ENCODE measurements at regions not wholly inside any gene's neighbourhood (a gene's known extent, or its start where the extent isn't known, plus 50 kb on each side); places are given as distances from the start of the nearest gene placed in this dataset.

DNA sequence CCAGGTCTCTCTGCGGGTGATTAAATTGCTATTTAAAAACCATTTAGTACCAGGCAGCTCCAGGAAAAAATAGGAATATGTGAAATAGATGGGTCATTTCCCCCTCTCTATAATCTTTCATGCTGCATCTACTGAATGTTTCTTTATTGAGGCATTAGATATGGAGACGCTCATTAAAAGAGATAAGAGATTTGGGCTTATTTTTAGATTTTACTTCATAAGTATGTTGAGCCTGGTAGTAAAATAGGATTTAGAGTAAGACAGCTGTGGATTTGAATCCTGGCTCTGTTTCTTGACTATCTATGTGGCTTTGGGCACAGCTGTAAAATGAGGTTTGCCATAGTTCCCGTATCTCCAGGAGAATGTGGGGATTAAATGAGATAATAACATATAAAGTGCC is 451.0 kb upstream of the GRIA1 start:
- no peak for DNase-seq

DNA sequence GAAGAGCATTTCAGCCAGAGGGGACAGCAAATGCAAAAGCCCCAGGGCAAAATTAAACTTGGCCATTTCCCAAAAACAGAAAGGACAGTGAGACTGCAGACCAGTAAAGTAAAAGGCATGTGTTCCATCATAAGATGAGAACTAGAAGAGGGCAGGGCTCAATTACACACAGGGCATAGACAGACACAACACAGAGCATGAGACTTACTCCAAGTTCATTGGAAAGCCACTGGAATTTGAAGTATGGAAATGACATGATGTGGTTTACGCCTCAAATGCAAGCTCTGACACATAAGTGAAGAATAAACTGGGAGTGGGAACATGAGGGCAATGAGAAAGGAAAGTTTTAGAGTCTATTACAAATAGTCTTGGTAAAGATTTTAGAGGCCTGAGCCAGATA is 446.6 kb upstream of the GRIA1 start:
- no peak for DNase-seq

DNA sequence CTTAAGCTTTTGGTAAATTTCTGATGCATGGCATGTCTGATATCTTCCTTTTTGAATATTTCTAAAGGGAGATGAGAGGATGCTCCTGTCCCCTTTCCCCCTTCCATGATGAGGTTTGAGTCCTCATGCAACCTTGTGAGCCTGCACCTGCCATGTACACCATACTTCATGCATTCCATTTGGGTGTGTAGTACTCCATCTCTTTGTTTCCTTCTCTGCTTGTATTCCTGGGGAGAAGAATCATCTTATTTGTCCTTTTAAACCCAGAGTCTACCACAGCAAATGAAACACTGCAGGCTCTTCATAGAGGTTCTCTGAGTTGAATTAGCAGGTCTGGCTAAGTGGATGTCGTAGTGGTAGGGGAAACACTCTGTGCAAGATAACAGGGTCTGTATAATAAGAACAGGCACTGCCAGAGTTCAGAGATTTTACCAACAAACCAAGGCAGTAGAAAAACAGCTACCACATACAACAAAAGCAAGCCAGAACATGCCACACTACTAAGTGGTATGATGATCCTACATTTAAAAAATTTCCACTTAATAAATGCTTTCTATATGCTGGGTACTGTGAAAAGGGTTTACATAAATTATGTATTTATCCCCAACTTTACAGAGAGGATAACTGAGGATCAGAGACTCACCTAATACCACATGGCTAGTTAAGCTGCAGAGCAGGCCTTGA is 439.8 kb upstream of the GRIA1 start:
- no peak for DNase-seq

DNA sequence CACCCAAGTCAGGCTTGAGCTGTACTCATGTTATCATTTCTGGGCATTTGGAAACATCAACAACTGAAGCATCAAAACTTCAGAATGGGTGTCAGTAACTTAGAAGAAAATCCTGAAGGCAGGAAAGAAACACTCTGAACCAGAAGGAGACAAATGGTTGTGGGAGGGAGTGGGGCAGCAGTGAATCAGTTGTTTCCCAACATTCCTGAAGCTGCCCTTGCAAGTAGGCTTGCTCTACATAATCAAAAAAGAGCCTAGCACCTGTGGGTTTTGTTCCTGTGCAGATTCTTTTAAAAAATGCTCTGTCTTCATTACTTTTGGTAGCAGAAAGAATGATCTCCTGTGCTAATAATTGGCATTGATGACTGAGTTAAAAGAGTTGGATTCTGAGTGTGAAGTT is 424.2 kb upstream of the GRIA1 start:
- DNase-seq = no peak

DNA sequence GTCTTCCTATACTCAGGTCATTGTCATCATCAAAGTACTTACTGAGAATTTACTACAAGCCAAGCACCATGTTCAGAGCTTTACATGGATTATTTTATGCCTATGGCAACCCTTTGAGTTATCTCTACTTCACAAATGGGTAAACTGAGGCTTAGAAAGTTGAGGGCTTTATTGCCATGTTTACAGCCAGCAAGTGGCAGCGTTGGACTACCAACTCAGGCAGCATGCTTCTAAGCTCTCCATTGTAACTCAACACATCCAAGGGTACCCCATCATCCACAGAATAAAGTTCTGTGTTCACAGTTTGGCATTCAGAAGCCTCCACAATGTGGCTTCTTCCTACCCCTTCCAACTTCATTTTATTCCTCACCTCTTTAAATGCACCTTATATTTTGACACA is 422.6 kb upstream of the GRIA1 start:
- DNase-seq = no peak

DNA sequence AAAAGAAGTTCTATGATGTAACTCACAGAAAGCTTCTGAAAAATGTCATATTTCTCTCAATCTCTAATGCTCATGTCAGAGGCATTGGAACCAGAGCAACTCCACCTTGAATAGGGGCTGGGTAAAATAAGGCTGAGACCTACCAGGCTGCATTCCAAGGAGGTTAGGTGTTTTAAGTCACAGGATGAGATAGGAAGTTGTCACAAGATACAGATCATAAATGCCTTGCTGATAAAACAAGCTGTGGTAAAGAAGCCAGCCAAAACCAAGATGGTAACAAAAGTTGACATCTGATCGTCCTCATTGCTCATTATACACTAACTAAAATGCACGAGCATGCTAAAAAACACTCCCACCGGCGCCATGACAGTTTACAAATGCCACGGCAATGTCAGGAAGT is 411.1 kb upstream of the GRIA1 start:
- no peak for DNase-seq

DNA sequence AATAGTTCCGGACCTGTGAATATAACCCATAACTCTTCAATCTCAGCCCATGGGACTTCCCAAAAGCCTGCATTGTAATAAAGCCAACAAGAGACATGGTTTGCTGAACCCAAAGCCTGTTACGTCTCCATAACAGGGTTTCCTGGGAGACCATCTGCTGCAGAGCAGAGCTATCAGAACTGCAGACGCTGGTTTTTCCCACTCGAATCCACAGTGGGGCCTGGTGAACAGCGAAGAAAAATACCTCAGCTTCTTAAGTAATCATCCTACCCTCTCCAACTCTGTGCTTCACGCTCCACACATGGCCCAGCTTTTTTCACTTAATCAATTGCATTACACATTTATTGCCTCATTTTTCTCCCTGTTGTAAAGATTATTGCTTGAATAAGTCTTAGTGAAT is 409.5 kb upstream of the GRIA1 start:
- no peak for DNase-seq

DNA sequence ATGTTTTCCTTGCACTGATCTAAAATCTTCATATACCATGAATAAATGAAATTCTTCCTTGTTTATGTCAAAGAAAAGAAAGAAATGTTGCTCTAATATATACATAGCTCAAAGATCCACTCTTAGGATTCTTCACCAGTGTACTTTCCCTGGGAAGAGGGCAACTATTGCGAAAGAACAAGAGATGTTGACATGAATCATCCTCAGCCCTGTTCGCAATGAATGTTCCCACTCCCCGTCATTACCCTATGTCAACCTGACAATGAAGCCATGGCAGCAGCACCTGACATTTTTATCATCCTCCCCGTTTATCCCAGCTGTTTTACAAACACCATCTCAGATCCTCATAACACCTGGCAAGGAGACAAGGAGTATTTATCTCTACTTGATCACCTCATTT is 409.1 kb upstream of the GRIA1 start:
- DNase-seq = no peak

DNA sequence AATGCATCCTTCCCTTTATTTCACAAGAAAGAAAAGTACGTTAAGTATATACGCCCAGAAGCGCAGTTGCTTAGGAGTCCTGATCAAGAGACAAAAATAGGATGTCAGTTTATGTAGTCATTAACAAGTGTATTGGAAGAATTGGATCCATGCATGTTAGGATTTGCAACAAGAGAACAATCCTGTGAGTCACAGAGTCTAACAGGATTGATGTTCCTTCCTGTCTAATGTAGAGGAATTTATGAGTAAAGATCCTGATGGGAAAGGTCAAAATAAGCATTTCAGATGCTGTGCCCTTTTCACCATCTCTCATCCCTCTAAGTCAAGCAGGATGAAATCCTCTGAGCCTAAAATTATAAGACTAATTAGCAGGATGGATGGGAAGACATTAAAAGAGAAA is 406.0 kb upstream of the GRIA1 start:
- no peak for DNase-seq

DNA sequence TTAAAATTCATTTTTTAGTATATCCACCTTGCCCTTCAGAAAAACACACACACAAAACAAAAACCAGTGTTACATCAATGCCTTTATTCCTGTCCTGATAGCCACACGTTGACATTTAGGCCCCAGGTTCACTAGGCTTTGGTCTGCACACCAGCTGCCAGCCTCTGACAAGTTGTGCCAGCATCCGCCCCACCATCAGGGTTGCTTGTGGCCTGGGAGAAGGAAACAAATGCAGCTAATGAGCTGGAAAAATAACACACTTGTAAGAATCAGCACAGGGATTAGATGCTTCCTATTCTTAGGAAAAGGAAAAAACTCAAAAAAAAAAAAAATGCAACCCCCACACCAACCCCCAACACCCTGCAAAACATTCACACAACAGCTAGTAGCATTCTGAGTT is 404.0 kb upstream of the GRIA1 start:
- DNase-seq = no peak

DNA sequence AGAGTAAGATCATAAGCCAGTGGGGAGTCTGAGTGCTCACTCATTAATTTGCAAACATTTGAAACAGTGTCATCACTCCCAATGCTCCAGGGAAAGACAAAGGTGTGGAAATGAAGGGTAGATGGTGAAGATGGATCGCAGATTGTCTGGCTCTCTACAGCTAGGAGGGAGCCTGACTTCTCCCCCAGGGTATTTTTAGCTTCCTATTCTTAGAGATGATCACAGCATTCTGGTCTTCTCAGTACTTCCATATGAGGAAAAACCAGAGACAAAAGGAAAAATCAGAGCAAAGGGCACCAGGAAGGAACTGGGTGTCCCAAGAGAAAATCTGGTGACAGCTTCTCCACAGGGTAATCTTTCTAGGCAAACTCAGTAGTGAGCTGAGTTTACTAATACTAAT is 401.9 kb upstream of the GRIA1 start:
- no peak for DNase-seq

DNA sequence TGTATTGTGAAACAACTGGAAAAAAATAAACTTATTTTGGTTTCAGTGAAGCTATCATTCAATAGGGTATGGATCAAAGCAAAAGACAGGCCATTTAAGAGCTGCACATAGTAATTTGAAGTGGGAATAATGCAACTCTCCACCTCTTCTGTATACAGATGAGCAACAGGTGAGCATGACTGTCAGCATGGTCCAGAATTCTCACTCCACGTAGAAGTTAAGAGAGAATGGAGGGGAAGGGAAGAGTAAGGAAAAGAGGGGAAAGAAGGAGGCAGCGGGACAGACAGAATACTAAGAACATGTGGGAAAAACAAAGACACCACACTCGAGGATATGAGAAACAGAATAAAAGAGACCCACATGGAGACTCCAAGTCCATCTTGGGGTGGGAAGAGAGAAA is 396.1 kb upstream of the GRIA1 start:
- no peak for DNase-seq

DNA sequence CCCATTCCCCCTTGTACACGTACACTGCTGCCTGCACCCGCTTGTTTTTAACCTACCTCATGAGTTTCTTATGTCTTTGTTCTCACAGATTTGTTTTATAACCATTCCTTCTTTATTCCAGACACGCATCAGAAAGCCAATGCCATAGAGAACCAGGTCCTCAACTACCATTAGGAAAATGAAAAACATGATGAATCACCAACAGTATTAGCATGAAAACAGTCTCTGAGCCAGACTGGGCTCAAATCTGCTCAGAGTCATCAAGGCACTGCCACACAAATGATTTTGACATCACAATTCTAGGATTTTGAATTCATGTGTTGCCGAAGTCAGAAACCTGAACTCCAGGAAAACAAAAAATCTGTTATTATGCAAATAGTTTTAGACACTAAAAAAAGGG is 394.1 kb upstream of the GRIA1 start:
- no peak for DNase-seq

DNA sequence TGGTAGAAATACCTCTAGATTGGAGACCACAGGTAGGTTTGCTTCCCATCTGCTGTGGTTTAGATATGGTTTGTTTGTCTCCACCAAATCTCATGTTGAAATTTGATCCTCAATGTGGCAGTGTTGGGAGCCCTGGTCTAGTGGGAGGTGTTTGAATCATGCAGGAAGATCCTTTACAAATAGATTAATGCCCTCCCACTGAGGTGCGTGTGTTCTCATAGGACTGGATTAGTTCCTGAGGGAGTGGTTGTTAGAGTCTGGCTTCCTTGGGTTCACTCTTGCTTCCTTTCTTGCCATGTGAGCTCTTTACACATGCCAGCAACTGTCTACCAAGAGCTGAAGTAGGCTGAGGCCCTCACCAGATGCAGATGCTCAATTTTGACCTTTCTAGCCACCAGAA is 391.1 kb upstream of the GRIA1 start:
- DNase-seq = no peak

DNA sequence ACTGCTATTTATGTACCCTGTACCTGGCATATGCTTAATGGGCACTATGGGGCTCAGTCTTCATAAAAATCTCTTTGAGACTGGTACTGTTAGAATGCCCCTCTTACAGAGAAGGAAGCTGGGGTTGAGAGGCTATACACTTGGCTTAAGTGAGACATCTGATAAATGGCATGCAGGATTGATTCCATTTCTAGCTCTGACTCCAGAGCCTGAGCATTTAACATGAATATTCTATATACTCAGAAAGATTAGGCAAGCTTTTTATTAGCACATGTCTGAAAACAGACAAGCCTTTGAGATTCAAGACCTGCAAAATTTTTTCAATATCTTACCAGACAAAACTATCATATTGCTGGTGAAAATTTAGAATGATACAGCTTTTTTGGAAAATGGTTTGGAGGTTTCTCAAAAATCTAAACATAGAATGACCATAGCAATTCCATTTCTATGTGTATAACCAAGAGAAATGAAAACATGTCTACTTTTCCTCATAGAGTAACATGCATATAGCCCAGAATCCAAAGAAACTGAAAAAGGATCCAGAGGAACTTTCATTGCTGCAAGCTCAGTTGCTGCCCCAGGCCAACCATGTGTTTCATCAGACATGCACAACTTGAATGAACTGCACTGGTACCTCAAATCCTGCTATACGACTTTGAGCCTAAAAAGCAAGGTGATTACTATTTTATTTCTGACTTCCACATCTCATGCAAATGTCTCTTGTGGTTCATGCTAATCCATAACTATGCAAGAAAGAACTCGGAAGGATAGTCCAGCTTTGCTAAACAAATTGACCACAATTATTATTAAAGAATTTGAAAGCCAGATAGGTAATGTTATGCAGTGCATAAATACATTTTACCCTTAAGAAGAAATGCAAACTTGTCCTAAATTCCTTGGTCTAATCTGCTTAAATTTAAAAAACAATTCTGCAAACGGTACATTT is 389.0 kb upstream of the GRIA1 start:
- DNase-seq = no peak

DNA sequence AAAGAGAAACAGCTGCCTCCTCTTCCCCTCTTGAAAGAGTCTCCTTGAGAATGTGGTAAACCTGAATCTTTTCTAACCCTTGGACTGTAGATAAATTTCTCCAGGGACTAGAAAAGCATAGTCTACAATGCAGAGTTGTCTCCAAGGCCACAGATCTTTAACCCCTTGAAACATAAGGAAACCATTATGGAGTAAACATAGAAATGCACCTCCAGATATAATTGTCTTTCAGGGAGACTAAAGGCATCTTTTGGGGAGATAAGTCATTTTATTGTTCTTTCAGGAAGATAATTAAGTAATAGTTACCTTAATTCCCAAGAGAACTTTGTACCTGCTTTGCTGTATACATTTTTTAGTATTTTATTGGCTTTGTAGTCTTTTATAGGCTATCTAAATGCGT is 373.6 kb upstream of the GRIA1 start:
- no peak for DNase-seq

DNA sequence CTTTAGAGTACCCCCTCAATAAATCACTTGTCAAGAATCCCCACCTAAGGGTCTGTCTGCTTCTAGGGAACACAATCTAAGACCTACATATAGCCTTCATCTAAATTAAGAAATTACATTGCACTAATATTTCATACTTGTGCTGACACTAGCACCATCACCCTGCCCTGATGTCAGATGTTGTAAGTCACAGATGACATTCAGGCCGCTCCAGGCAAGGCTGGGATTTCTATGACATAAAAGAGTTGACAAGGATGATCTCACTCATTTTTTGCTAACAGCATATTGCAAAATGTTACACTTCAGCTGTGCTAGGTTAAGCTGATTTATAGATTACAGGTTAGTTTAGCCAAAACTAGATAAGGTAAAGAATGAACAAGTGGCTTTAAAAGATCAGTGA is 372.5 kb upstream of the GRIA1 start:
- no peak for DNase-seq

DNA sequence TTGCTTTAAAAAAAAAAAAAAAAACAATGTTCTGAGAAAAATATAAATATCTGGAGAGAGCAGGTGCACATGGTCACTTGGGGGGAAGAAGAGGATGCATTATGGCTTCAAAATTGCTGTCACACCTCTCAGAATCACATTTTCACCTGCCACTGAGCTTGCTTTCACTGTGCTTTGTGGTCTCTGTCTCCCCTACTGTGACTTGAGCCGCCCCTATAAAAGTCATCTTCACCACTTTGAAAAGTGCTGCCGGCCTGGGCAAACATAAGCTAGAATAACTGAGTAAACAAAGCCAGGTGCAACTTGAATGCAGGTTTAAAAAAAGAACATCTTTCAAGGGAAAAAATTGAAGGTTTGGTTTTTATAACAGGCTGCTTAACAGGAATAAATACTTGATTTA is 368.1 kb upstream of the GRIA1 start:
- no peak for DNase-seq

DNA sequence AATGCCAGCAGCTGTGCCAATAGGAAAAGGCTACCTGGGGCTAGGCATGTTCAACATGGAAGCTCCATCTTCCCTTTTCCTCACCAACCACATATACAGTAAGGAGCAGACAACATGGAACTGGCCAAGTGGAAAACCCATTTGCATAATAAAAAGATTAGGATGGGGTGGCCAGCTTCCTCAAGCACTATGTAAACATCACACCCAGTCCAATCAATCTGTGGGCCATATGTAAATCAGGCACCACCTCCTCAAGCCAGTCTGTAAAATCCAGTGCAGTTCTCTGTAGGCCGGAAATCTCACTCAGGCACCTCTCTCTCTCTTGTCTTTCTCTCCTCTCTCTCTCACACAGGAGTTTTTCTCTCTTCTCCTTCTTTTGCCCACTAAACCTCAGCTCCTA is 360.2 kb upstream of the GRIA1 start:
- DNase-seq = no peak

DNA sequence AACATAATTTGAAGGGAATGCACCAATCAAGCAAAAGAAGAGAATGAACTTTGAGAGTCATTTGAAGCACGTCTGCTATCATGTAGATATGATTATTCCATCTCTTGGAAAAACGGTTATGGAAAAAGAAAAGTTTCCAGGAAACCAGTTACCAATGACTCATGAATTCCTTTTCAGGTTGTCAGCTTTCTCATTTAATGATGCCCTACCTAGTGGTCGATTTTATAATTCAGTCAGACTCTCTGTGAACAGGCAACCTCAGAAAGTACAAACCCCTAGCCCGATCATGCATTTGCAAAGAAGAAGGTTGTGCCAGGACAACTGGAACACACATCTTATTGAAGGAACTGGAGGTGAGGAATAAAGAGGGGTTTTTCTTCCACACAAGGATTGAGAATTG is 355.1 kb upstream of the GRIA1 start:
- DNase-seq = no peak

DNA sequence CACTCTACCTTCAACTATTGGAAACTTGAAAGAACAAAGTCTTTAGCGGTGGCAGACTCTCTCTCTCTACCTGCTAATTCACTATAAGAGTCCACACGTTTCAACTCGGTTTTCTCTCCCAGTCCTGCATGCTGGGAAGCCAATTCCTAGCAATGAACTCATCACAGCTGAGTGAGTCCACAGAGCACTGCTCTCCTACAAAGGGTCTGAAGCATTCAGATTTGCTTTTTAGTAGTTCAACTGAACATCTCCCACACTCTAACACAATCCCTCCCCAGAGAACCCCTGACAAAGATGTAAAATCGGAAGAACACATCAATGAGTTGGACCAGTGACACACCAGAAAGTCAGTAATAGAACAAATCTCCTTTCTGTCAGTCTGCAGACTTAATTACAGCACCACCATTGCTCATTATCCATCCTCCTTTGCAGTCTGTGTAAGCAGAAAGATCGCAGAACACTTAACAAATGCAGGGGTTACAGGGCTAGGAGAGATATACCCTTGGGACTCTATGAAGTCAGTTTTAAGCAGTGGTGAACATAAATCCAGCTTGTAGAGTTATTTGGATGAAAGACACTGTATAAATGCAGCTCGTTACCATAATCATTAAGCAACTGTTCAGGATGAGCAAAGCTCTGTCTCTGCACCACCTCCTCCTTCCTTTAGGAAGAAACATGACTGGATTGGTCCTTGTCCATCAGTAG is 353.4 kb upstream of the GRIA1 start:
- DNase-seq = no peak

DNA sequence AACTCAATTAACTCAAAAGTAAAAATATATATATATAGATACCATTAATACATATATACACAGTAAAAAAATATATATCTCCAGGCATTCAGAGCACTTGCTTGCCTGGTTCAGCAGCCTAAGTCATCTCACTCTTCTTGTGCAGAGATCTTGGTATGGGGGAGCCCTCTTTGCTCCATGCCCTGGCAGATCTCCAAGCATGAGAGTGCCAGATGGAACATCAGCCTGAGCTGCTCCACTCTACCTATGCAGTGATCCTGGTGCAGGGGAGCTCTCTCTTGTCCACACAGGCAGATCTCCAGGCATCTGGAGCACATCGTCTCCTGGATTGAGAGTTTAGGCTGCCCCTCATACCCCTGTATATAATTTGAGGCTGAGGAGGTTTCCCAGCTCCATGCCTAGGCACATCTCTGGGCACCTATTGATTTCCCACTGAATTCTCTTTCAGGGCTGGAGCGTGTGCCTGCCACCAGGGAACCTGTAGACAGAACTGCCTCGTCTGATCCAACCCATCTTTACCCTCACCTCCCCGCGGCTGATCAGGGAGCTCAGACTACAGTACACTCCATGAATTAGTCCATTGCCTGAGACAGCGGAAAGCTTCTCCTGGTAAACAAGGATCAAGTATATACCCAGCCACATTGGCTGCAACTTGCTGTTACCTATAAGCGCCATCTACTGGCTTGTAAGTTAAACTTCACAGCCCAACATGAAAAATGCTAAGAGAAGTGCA is 342.4 kb upstream of the GRIA1 start:
- no peak for DNase-seq

DNA sequence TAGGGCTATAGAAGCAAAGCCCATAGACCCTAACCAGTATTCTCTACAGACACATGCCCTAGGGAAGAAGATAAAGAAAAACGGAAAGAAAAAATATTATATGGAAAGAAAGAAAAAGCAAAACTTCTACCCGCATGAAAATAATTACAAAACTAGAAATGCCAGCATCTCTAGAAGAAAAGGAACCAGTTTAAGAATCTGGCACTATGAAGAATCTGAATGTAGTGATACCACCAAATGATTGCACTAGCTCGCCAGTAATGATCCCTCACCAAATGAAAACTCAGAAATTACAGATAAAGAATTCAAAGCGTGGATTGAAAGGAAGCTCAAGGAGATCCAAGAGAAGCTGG is 341.9 kb upstream of the GRIA1 start:
- DNase-seq = no peak
